ENCODE measurements at regions not wholly inside any gene's neighbourhood (a gene's known extent, or its start where the extent isn't known, plus 50 kb on each side); places are given as distances from the start of the nearest gene placed in this dataset.

DNA sequence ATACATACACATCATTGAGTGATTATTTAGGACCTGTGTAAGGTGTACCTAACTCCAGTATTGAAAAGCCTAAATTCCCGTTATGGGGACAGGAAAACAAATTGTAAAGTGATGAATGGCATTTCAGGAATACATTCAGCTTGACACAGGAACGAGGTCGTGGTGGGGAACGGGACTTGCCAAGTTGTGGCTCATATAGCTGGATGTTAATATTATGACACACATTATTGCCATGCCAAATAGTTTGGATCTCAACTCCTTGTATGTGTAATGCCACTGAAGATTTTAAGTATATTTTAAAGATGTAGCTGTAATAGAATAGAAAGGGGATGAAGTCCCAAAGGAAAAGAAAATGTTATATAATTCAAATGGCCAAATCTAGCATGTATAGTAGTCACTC lies 227.2 kb upstream of the GOLIM4 start:
- no peak overlapping the region for H3K27ac ChIP-seq
- TF ChIP-seq CTCF (conservative IDR thresholded peaks at IDR 0.05) (no peak), ZFX (IDR thresholded peaks at IDR 0.05) (no peak)

- no peak for TF ChIP-seq ZFX (IDR thresholded peaks at IDR 0.05)
- no peak for TF ChIP-seq CTCF (conservative IDR thresholded peaks at IDR 0.05)
- no peak overlapping the region for H3K27ac ChIP-seq
Measured at GRCh38 chr3:168314166-168314565, 218.4 kb upstream of the GOLIM4 start.

GRCh38 chr3:168312984-168313383 lies 217.3 kb upstream of the GOLIM4 start:
- TF ChIP-seq CTCF (conservative IDR thresholded peaks at IDR 0.05) (no peak), ZFX (IDR thresholded peaks at IDR 0.05) (no peak)
- no peak overlapping the region for H3K27ac ChIP-seq

GRCh38 chr3:168307893-168308292 lies 212.2 kb upstream of the GOLIM4 start:
- no peak overlapping the region for H3K27ac ChIP-seq
- TF ChIP-seq ZFX (IDR thresholded peaks at IDR 0.05), result no peak
- TF ChIP-seq CTCF (conservative IDR thresholded peaks at IDR 0.05), result no peak

DNA sequence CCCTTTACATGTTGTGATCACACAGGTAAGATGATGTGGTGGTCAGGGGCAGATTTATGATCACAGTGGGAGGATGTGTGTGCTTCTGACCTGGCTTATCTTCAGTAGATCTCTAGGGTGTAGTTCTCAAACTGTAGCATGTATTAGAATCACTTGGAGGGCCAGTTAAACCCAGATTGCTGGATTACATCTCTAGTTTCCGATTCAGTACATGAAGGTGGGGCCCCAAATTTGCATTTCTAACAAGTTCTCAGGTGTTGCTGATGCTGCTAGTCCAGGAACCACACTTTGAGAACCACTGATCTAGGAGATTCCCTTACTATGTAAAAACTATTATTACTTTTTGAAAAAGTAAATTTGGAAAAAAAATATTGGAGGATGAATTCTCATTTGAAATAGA lies 199.3 kb upstream of the GOLIM4 start:
- no peak overlapping the region for H3K27ac ChIP-seq
- no peak for TF ChIP-seq ZFX (IDR thresholded peaks at IDR 0.05)

DNA sequence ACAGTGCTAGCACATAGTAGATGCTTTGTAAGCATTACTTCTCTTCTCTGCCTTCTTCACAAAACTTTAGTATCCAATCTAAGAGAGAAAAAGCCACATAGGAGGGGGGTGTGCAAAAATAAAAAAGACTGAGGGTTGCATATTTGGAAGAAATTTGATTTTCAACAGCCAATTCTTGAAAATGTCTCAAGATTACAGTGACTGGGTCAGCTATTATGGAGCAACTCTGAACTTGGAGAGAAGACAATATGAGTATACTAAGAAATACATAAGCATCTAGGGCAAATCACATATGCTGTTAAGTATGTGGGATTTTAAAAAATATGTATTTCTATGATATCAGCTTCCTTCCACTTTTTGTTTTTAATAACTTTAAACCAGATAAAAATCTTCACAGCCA lies 196.6 kb upstream of the GOLIM4 start:
- TF ChIP-seq ZFX (IDR thresholded peaks at IDR 0.05) (no peak), CTCF (conservative IDR thresholded peaks at IDR 0.05) (no peak)
- H3K27ac ChIP-seq, result no peak overlapping the region

DNA sequence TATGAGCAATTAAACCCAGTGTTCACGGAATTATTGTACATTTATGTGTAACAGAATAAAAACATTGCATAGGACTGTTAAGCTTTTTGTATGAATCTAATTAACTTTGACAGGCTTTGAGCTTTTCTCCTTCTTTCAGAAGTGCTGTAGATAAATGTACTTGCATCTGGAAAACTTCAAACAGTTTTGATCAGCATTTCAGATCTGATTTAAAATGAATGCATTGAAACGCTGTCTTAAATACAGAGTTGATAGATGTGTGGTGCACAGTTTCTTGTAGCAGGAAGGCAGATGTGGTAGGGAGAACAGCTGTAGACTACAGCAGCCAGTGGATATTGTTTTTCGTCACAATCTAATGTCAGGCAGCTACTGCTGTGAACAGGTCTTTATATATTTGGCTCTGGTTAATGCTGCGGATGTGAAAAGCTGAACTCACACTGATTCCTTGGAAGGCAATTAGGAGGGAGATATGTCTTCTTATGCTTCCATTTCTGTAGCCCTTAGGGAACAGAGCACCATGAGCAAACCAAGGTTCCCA lies 193.8 kb upstream of the GOLIM4 start:
- TF ChIP-seq CTCF (conservative IDR thresholded peaks at IDR 0.05) (no peak), ZFX (IDR thresholded peaks at IDR 0.05) (no peak)

More for the DNA sequence above, 193.8 kb upstream of the GOLIM4 start:
- H3K27ac ChIP-seq, result no peak overlapping the region
